Erythroblast (primary cell): ENCODE measurements at regions not wholly inside any gene's neighbourhood (a gene's known extent, or its start where the extent isn't known, plus 50 kb on each side); places are given as distances from the start of the nearest gene placed in this dataset.

ENCODE experiments used
- DNase-seq, 2 experiments: peaks; one replicate each; lab custom pipeline; 2025; lab: John Stamatoyannopoulos, UW
- GATA1 ChIP-seq: IDR thresholded peaks from 2 replicates; pipeline ENCODE4 v1.6.1; 2011; ENCODE audit warnings: low read depth, mild to moderate bottlenecking, control low read depth, low read length, moderate library complexity
- POLR2A ChIP-seq: IDR thresholded peaks from 2 replicates; pipeline ENCODE4 v1.6.1; 2011; ENCODE audit warnings: mild to moderate bottlenecking, low read length

DNA sequence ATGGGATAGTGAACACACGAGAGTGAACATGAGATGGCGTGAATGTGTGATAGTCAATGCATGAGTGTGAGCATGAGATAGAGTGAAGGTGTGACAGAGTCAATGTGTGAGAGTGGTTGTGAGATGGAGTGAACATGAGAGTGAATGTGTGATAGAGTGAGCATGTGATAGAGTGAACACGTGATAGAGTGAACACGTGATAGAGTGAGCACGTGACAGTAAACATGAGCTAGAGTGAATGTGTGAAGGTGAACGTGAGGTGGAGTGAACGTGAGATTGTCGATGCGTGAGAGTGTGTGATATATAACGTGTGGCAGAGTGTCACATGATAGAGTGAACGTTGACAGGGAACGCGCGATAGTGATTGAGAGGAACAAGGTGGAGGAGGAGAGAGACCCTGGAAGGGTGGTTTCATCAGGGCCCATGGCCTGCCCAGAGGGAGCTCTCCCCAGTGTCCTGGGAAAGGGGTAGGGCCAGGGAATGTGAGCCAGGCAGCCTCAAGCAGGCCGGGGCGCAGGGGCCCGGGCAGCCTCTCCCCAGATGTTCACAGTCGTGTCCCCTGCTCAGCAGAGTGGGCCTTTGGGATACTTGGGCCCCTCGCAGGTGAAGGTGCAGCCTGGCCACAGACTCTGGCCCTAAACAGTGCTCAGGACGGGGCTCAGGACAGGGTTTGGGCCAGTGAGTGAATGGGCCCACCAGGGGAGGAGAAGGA lies 516.9 kb downstream of the EIPR1 start:
- TF ChIP-seq GATA1 (no peak), POLR2A (no peak)
- DNase-seq = no peak

DNA sequence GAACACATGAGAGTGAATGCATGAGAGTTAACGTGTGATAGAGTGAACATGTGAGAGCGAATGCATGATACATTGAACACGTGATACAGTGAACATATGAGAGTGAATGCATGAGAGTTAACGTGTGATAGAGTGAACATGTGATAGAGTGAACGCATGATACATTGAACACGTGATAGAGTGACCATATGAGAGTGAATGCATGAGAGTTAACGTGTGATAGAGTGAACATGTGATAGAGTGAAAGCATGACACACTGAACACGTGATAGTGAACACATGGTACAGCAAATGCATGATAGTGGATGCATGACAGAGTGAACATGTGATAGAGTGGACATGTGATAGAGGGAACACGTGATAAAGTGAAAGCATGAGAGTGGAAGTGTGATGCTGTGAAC lies 517.9 kb downstream of the EIPR1 start:
- TF ChIP-seq GATA1 (no peak), POLR2A (no peak)
- DNase-seq = no peak

DNA sequence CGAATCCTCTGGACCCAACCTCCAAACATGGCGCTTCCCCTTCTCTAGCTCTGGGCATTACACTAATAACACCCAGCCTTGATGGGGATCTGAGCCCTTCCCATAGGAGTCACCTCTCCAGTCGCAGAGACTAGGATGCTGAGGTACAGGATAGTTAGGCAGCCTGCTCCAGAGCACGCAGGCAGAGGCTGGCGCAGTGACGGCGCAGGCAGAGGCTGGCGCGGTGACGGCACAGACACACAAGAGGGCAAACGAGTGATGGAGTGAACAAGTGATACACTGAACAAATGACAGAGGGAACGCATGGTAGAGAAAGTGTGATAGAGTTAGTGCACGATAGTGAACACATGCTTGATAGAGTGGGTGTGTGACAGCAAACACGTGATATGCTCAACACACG lies 518.5 kb downstream of the EIPR1 start:
- no peak for DNase-seq
- TF ChIP-seq GATA1 = no peak
- TF ChIP-seq POLR2A = no peak

GRCh38 chr2:2856723-2857415 lies 520.7 kb downstream of the EIPR1 start:
- DNase-seq = no peak
- TF ChIP-seq POLR2A (no peak), GATA1 (no peak)

- DNase-seq = no peak
- TF ChIP-seq POLR2A (no peak), GATA1 (no peak)
Measured at GRCh38 chr2:2855297-2855696, 522.3 kb downstream of the EIPR1 start.

GRCh38 chr2:2853346-2853745 lies 522.3 kb upstream of the MYT1L start:
- DNase-seq = no peak
- TF ChIP-seq POLR2A (no peak), GATA1 (no peak)

- no peak for DNase-seq
- TF ChIP-seq POLR2A (no peak), GATA1 (no peak)
Measured at GRCh38 chr2:2851806-2852777, 521.0 kb upstream of the MYT1L start.

DNA sequence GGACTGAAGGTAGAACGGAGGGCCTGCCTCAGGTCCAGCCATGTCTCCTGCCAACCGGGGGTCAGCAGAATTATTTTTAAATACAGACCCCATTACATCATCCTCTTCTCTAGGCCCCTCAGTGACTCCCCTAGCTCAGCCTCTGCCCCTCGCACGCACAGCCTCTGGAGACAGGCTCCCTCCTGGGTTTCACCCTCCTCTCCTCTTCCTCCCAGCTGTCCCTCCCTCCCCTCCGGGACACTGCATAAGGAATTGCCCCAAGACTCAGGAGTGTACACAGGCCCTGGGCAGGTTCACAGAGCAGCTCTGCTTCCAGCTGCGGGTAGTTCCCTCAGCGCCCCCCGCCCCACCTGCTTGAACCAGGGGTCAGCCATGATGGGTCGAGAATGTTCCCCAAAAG lies 520.2 kb upstream of the MYT1L start:
- no peak for TF ChIP-seq POLR2A
- no peak for TF ChIP-seq GATA1
- DNase-seq = no peak

DNA sequence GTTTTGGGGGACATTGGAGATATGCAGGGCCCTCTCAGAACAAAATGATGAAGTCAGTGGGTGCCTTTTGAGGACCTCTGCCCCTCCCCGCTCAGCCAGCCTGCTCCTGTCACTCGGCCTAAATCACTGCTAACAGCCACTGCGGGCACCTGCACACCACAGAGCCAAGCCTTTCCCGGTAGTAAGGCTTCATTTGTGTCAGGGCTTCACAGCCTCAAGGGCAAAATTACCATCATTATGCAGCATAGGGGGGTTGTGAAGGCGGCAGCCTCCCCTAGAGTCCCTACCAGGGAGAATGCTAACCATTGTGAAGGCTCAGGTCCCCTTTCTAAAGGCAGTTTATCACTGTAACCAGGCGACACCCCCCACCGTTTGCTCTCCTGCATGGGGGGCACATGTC lies 519.8 kb upstream of the MYT1L start:
- DNase-seq = no peak
- no peak for TF ChIP-seq GATA1
- no peak for TF ChIP-seq POLR2A

GRCh38 chr2:2850218-2850755 lies 519.2 kb upstream of the MYT1L start:
- TF ChIP-seq POLR2A = no peak
- TF ChIP-seq GATA1 = no peak
- no peak for DNase-seq

GRCh38 chr2:2849464-2850217 lies 518.6 kb upstream of the MYT1L start:
- DNase-seq = no peak
- no peak for TF ChIP-seq POLR2A
- TF ChIP-seq GATA1 = no peak

- TF ChIP-seq GATA1 = no peak
- no peak for TF ChIP-seq POLR2A
- no peak for DNase-seq
Measured at GRCh38 chr2:2848621-2849333, 517.7 kb upstream of the MYT1L start.
